ENCODE measurements at regions not wholly inside any gene's neighbourhood (a gene's known extent, or its start where the extent isn't known, plus 50 kb on each side); places are given as distances from the start of the nearest gene placed in this dataset.
"Not testable (repeated sequence)": the region's sequence is repeated elsewhere in the genome, so short reads cannot be mapped to it uniquely, and the experiment has no call there.

DNA sequence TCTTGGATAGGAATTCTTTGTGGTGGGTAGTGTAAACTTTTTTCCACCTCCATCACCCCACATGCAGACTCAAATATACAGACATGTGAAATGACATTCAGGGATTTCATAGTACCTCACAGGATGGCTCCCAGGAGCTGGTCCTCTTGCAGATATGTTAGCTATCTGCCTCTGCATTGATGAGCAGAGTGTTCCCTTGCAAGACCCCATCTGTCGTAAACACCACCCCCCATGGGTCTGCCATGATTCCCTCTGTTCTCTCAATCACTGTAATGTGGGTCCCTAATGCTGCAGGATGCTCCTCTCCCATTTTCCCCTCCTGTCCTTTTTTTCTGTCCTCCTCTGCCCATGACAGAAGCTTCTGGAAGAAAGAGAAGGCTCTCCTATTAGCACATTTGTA is 391.2 kb upstream of the PODXL start:
- peaks cover 6% of the 10 kb centered on the region for H3K27me3 Mint-ChIP-seq
- POLR2A ChIA-PET: no interaction called here
- CTCF ChIA-PET: no interaction called here
- H3K36me3 Mint-ChIP-seq (ENCODE audit: low read depth): no peaks in the 10 kb centered on the region
- no peaks in the 10 kb centered on the region for H3K4me1 Mint-ChIP-seq
- no peak overlapping the region for H3K27ac Mint-ChIP-seq
- H3K4me3 Mint-ChIP-seq: no peak overlapping the region
- DNase-seq: no peak
- no peaks in the 10 kb centered on the region for H3K9me3 Mint-ChIP-seq

DNA sequence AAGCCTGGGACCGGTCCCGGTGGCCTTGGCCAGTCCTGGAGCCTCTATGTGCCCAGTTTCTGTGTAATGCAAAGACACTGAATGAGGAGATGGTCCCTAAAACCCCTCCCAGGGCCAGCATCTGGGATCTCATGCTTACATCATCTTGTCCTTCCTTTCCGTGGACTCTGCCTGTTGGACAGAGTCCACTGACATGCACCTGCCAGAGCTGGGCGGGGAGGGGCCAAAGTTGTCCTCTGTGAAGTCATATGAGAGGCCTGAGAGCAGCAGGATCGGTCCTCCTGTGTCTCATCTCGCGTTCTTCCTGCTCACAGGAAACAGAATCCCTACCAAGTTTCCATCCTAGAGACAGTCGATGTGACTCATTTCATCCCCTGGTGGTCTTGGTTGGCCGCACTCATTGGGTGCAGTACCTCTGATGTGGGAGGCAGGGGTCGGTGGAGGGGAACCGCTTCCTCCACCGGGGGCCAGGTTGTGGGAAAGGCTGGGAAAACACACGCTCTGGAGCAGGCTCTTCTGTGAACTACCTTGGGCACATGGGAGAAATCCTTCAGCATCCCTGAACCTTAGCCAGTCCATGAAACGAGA is 389.6 kb upstream of the PODXL start:
- CTCF ChIA-PET: no interaction called here
- Mint-ChIP-seq H3K36me3 (ENCODE audit: low read depth) (no peaks in the 10 kb centered on the region), H3K9me3 (no peaks in the 10 kb centered on the region), H3K4me3 (no peak overlapping the region), H3K27me3 (peaks cover 6% of the 10 kb centered on the region), H3K27ac (no peak overlapping the region), H3K4me1 (no peaks in the 10 kb centered on the region)
- DNase-seq: no peak
- POLR2A ChIA-PET: no interaction called here

DNA sequence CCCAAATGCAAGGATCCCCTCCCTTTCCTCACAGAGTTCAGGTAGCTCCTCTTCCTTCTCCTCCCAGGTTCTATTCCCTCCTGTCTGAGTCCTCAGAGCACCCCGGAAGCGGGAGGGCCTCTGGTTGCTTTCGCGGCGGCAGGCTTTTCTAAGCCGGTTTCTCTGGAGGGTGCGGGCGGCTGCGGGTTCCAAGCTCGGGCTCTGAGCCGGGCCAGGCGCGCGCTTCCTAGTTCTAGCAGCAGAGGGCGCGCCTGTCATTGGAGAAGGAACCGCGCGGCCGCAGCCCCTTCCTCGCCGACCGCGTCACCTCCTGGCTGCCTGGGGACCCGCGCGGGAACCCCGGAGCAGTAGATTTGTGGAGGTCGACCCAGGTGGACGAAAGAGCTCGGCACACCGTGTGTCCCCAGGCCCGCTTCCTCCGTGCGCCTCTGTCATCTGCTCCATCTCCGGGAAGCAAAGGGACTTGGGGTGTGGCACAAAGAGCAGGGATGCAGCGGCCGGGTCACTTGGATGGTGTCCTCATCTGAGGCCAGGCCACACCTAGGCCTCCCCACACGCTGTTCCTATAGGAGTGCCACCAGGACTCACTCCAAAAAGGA is 389.0 kb upstream of the PODXL start:
- Mint-ChIP-seq H3K27ac (no peak overlapping the region), H3K27me3 (peaks cover 6% of the 10 kb centered on the region), H3K9me3 (no peaks in the 10 kb centered on the region), H3K4me1 (no peaks in the 10 kb centered on the region), H3K36me3 (ENCODE audit: low read depth) (no peaks in the 10 kb centered on the region), H3K4me3 (no peak overlapping the region)
- CTCF ChIA-PET: no interaction called here
- peak; percentile 46 for DNase-seq
- POLR2A ChIA-PET: no interaction called here

DNA sequence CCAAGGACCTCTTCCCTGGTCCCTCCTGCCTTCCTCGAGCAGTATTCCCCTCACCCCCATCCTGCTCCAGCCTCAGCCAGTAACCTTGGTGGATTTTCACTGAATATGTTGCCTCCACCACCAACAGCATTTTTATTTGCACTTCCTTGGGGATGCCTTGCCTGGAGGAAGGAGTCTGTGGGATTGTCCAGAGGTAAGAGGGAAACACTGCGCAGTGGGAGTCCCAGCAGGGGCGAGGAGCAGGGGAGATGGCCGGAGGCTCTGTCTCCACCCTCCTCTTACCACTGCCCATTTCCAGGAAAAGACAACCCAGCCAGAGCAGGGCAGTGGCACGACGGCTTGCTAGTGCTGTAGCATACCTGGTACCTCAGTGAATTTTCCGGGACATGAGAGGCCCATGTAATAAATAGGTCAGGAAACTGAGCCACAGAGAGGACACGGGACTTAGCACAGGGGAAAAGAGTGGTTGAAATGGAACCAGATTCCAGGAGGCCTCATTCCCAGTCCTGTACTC is 388.2 kb upstream of the PODXL start:
- ChIA-PET POLR2A (no interaction called here), CTCF (no interaction called here)
- Mint-ChIP-seq H3K27me3 (peaks cover 6% of the 10 kb centered on the region), H3K4me3 (no peak overlapping the region), H3K27ac (no peak overlapping the region), H3K4me1 (no peaks in the 10 kb centered on the region), H3K36me3 (ENCODE audit: low read depth) (no peaks in the 10 kb centered on the region), H3K9me3 (no peaks in the 10 kb centered on the region)
- DNase-seq: no peak

DNA sequence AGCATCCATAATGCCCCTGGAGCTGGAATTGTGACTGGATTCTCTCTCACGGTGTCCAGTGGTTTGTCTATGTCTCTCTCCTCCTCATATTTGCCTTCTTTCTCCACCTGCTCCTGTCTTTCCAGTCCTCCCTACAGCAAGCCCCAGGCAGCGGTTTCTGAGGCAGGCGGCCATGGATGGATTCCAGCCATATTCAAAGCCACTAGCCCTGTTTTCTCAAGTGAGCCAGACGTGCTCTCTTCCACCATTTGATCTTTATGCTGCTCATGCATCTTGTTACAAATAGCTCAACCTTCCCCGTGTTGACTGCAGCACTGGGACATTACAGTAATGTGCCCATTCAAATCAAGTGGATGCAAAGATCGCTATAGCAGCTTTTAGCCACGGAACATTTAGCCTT is 387.2 kb upstream of the PODXL start:
- no peaks in the 10 kb centered on the region for H3K4me1 Mint-ChIP-seq
- H3K36me3 Mint-ChIP-seq (ENCODE audit: low read depth): no peaks in the 10 kb centered on the region
- no peak overlapping the region for H3K27ac Mint-ChIP-seq
- H3K4me3 Mint-ChIP-seq: no peak overlapping the region
- H3K27me3 Mint-ChIP-seq: peaks cover 6% of the 10 kb centered on the region
- DNase-seq: no peak
- CTCF ChIA-PET: no interaction called here
- H3K9me3 Mint-ChIP-seq: no peaks in the 10 kb centered on the region
- POLR2A ChIA-PET: no interaction called here

DNA sequence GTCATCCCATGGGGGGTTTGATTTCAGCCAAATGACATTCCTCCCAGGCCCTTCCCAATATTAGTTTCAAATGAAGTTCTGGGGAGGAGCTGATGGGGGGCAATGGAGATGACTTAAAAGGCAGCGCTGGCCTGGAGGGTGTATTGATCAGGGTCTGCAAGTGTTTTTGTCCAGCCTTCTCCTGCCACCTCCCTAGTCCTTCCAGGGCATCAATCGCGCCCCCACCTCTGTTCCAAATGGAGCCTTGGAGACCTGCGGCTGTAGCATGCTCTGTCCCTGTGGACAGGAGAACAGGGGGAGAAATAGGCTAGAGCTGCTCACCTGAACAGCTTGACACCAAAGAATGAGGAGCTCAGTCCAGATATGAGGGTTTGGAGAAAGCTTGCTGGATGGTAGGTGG is 386.8 kb upstream of the PODXL start:
- DNase-seq: no peak
- CTCF ChIA-PET: no interaction called here
- H3K27me3 Mint-ChIP-seq: peaks cover 6% of the 10 kb centered on the region

DNA sequence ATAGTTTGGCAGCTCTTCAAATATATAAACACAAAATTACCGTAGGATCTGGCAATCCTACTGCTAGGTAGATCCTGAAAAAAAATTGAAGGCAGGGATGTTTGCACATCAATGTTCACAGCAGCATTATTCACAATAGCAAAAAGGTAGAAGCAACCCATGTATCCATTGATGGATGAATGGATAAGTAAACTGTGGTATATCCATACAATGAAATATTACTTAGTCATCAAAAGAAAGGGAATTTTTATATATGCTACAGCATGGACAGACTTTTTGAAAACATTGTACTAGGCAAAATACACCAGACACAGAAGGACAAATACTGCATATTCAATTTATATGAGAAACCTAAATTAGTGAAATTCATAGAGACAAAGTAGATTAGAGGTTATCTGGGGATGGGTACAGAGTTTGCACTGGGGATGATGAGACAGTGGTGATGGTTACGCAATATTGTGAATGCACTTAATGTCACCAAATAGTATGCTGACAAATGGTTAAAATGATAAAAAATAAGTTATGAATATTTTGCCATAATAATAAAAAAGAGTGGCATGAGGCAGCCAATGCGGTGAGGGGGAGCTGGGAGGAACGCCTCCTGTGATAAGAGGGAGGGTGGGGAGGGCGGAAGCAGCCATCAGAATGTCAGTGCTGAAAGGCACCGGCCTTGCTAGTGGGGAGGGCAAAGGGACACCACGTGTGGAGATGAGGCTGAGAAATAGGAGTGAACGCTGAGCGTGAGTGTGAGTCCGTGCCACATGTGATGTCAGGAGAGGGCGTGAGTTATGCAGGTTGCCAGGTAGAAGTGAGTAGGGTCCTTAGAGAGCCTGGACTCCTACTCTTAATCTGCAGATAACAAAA is 386.1 kb upstream of the PODXL start:
- Mint-ChIP-seq H3K27ac (no peak overlapping the region), H3K36me3 (ENCODE audit: low read depth) (no peaks in the 10 kb centered on the region), H3K27me3 (peaks cover 6% of the 10 kb centered on the region), H3K4me3 (no peak overlapping the region), H3K9me3 (no peaks in the 10 kb centered on the region), H3K4me1 (no peaks in the 10 kb centered on the region)
- no peak for DNase-seq
- POLR2A ChIA-PET: no interaction called here
- CTCF ChIA-PET: no interaction called here

More for the DNA sequence above, 386.8 kb upstream of the PODXL start:
- Mint-ChIP-seq H3K36me3 (ENCODE audit: low read depth) (no peaks in the 10 kb centered on the region), H3K4me1 (no peaks in the 10 kb centered on the region), H3K9me3 (no peaks in the 10 kb centered on the region), H3K4me3 (no peak overlapping the region), H3K27ac (no peak overlapping the region)
- POLR2A ChIA-PET: no interaction called here

DNA sequence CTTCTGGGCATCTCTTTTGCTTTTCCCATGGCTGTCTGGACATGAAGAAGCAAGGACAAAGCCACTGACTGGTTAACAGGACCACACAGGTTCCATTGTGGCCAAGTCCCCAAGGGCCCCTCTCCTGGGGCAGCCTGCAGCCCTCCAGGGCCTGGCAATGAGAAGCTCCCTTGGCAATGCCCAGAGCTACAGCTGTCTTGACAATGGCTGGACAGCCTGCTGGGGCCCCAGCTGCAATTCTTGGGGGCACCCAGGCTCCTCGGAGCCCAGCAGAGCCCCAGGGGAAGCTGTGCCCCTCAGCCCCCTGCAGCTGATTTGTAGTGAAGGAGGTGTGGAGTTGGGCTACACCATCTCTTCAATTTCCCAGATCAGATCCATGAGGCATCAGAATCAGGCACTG is 384.9 kb upstream of the PODXL start:
- CTCF ChIA-PET: no interaction called here

DNA sequence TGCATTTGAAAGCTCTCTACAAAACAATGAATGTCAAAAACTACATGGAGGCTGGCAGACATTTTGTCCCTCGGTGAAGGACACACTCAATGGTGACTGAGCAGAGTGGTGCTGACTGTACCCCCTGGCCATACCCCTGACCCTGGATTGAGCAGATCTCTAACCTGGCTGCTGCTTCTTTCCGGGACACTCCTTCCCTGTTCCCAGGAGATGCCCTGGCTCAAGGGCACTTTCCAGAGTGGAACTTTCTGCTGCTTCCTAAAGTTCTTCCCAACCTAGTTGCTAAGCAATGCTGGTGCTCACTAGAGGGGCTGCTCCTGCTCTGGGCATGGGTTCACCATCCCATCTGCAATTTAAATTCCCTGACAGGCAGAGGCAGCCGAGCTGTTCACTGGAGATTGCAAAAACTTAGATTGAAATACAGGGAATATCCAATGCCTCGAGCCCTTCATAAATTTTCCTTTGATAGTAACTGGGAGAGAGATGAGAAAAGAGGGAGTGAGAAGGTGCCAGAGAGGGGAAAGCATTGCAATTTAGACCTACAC is 384.3 kb upstream of the PODXL start:
- Mint-ChIP-seq H3K27me3 (peaks cover 6% of the 10 kb centered on the region), H3K4me3 (no peak overlapping the region), H3K4me1 (no peaks in the 10 kb centered on the region), H3K9me3 (no peaks in the 10 kb centered on the region), H3K36me3 (ENCODE audit: low read depth) (no peaks in the 10 kb centered on the region), H3K27ac (no peak overlapping the region)
- CTCF ChIA-PET: no interaction called here
- no peak for DNase-seq
- POLR2A ChIA-PET: no interaction called here

More for the DNA sequence above, 384.9 kb upstream of the PODXL start:
- DNase-seq: no peak
- Mint-ChIP-seq H3K4me3 (no peak overlapping the region), H3K4me1 (no peaks in the 10 kb centered on the region), H3K27me3 (peaks cover 6% of the 10 kb centered on the region), H3K9me3 (no peaks in the 10 kb centered on the region), H3K36me3 (ENCODE audit: low read depth) (no peaks in the 10 kb centered on the region), H3K27ac (no peak overlapping the region)
- POLR2A ChIA-PET: no interaction called here

DNA sequence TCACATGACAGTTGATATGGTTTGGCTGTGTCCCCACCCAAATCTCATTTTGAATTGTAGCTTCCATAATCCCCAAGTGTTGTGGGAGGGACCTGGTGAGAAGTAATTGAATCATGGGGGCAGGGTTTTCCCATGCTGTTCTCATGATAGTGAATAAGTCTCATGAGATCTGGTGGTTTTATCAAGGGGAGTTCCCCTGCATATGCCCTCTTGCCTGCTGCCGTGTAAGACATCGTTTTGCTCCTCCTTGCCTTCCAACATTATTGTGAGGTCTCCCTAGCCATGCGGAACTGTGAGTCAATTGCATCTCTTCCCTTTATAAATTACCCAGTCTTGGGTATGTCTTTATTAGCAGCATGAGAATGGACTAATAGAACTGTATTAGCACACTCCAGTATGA is 382.4 kb upstream of the PODXL start:
- CTCF ChIA-PET, DNase-seq: not testable (repeated sequence)

DNA sequence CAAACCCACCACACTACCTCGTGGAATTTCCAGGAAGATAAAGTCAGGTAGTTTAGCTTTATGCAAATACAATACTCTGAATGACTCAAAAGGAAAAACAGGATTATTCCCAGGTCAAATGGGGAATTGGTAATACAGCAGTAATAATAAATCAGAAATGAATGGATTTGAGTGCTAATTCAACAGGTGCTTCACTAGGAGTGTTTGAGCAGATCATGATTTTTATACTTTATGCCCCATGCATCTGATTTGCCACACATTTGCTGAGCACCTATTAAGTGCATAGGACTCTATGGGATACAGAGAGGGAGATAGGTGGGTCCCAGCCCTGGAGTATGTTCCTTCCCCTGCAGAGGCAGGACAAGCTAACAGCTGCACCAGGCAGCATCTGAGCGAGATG is 381.4 kb upstream of the PODXL start:
- H3K36me3 Mint-ChIP-seq (ENCODE audit: low read depth): no peaks in the 10 kb centered on the region
- CTCF ChIA-PET: no interaction called here
- no peak overlapping the region for H3K27ac Mint-ChIP-seq
- no peak for DNase-seq
- H3K4me1 Mint-ChIP-seq: no peaks in the 10 kb centered on the region
- no peaks in the 10 kb centered on the region for H3K9me3 Mint-ChIP-seq
- H3K27me3 Mint-ChIP-seq: peaks cover 3% of the 10 kb centered on the region
- H3K4me3 Mint-ChIP-seq: no peak overlapping the region
- POLR2A ChIA-PET: no interaction called here

More for the DNA sequence above, 382.4 kb upstream of the PODXL start:
- H3K9me3 Mint-ChIP-seq; H3K36me3 Mint-ChIP-seq (ENCODE audit: low read depth); POLR2A ChIA-PET; H3K27ac Mint-ChIP-seq; H3K4me3 Mint-ChIP-seq; H3K4me1 Mint-ChIP-seq; H3K27me3 Mint-ChIP-seq: not testable (repeated sequence)

DNA sequence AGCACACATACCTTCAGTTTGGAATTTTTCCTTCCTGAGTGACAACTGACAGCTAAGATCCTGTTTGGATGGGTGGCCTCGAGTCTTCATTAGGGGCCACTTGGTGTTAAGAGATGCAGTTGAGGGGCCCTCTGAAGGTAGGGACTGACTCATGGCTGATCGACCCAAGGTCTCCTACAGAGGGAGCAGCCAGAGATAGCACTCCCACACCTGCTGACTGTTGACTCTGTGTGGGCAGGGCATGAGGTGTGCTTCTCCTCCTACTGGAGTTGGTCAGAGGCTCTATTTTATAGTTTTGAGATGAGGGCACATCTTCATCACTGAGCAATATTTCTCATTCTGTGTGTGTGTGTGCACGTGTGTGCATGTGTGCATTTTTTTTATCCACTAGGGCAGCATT is 378.8 kb upstream of the PODXL start:
- no peak overlapping the region for H3K4me3 Mint-ChIP-seq
- H3K9me3 Mint-ChIP-seq: no peaks in the 10 kb centered on the region
- no peaks in the 10 kb centered on the region for H3K36me3 Mint-ChIP-seq (ENCODE audit: low read depth)
- POLR2A ChIA-PET: no interaction called here
- peaks cover 3% of the 10 kb centered on the region for H3K27me3 Mint-ChIP-seq
- no peak for DNase-seq
- H3K27ac Mint-ChIP-seq: no peak overlapping the region
- CTCF ChIA-PET: no interaction called here
- H3K4me1 Mint-ChIP-seq: no peaks in the 10 kb centered on the region

DNA sequence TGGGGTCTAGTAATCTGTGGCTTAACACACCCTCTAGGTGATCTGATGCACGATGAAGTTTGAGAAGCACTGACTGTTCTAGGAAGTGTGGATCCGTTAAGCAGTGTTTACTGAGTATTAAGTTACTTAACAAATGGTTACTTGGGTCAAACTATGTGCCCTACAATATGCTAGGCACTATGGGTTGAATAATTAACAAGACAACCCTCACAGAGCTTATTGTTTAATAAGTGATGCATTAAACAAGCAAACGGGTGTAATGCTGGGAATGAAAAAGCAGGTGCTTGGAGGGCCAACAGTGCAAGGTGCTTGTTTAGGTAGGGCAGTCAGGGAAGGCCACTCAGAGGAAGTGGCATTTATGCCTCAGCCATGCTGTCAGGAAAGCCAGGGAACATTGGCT is 378.0 kb upstream of the PODXL start:
- H3K27ac Mint-ChIP-seq: no peak overlapping the region
- ChIA-PET CTCF (no interaction called here), POLR2A (no interaction called here)
- no peak overlapping the region for H3K4me3 Mint-ChIP-seq
- H3K27me3 Mint-ChIP-seq: peaks cover 3% of the 10 kb centered on the region
- no peaks in the 10 kb centered on the region for H3K9me3 Mint-ChIP-seq
- no peaks in the 10 kb centered on the region for H3K4me1 Mint-ChIP-seq
- H3K36me3 Mint-ChIP-seq (ENCODE audit: low read depth): no peaks in the 10 kb centered on the region
- DNase-seq: no peak

Measured in activated CD4-positive, alpha-beta T cell treated with anti-CD3 and anti-CD28 coated beads, Interleukin-2, amount 10 ng/mL, durations not matched to agents 7 days and 5 days (primary cell).